Lower lobe of right lung (tissue), 2 donors: ENCODE measurements at regions not wholly inside any gene's neighbourhood (a gene's known extent, or its start where the extent isn't known, plus 50 kb on each side); places are given as distances from the start of the nearest gene placed in this dataset.

Source experiments
- ATAC-seq, 2 donors: fragments of 200-7000 bp; cut with Tn5 transposase; one replicate each; pipeline ENCODE4 v1.9.1; 2020 to 2022; ENCODE audit warnings: mild to moderate bottlenecking in 2 of 2, moderate library complexity in 2 of 2
- DNase-seq: peaks from one replicate; pipeline ENCODE4 v3.0.0-alpha.2; 2020
- H3K27ac ChIP-seq: fragments of 200-600 bp; one replicate; pipeline ENCODE4 v1.8.0; 2022
- H3K27me3 ChIP-seq: fragments of 200-600 bp; one replicate; pipeline ENCODE4 v1.8.0; 2022; ENCODE audit warnings: low read depth
- H3K36me3 ChIP-seq: fragments of 200-600 bp; one replicate; pipeline ENCODE4 v1.8.0; 2022; ENCODE audit warnings: mild to moderate bottlenecking
- H3K4me1 ChIP-seq: fragments of 200-600 bp; one replicate; pipeline ENCODE4 v1.8.0; 2022
- H3K4me3 ChIP-seq: fragments of 200-600 bp; one replicate; pipeline ENCODE4 v1.8.0; 2022; ENCODE audit warnings: mild to moderate bottlenecking
- H3K9me3 ChIP-seq: fragments of 200-600 bp; one replicate; pipeline ENCODE4 v1.8.0; 2022
- intact Hi-C: fragments of 100-400 bp; cut with DNase I; formaldehyde crosslinking; loops from one replicate; pipeline ENCODE4 v1.11.0; 2022
- TF ChIP-seq, protein P1 (sequence below): fragments of 200-600 bp; IDR thresholded peaks from one replicate; pipeline ENCODE4 v1.8.0; 2022; ENCODE audit warnings: antibody characterized with exemption, mild to moderate bottlenecking
- donor health status: DM: no; HTN: yes; CAD: no; lungs with severe emphysema.

DNA sequence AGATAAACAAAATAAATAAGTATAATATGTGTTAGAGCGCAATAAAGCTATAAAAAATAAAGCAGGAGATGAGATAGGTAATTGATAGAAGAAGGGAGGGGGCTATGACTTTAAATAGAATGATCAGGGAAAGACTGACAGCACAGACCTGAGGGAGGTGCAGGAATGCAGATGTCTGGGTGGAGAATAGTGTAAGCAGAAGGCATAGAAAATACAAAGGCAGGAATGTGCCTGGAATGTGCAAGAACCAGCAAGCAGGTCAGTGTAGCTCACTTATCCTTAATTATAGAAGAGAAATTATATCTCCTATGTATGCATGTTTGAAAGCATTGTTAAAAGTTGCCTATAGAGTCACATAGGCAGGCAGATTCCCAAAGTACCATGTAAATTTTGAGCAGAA, 239.4 kb upstream of the SOX14 start:
- Histone ChIP-seq H3K27me3 (no peaks in the 10 kb centered on the region), H3K27ac (no peak overlapping the region), H3K36me3 (no peaks in the 10 kb centered on the region), H3K4me3 (no peak overlapping the region), H3K9me3 (no peaks in the 10 kb centered on the region), H3K4me1 (no peaks in the 10 kb centered on the region)
- no peak for DNase-seq
- ATAC-seq = no peak
- TF ChIP-seq, protein P1, sequence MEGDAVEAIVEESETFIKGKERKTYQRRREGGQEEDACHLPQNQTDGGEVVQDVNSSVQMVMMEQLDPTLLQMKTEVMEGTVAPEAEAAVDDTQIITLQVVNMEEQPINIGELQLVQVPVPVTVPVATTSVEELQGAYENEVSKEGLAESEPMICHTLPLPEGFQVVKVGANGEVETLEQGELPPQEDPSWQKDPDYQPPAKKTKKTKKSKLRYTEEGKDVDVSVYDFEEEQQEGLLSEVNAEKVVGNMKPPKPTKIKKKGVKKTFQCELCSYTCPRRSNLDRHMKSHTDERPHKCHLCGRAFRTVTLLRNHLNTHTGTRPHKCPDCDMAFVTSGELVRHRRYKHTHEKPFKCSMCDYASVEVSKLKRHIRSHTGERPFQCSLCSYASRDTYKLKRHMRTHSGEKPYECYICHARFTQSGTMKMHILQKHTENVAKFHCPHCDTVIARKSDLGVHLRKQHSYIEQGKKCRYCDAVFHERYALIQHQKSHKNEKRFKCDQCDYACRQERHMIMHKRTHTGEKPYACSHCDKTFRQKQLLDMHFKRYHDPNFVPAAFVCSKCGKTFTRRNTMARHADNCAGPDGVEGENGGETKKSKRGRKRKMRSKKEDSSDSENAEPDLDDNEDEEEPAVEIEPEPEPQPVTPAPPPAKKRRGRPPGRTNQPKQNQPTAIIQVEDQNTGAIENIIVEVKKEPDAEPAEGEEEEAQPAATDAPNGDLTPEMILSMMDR = no peak
- intact Hi-C loops = no loop called here

DNA sequence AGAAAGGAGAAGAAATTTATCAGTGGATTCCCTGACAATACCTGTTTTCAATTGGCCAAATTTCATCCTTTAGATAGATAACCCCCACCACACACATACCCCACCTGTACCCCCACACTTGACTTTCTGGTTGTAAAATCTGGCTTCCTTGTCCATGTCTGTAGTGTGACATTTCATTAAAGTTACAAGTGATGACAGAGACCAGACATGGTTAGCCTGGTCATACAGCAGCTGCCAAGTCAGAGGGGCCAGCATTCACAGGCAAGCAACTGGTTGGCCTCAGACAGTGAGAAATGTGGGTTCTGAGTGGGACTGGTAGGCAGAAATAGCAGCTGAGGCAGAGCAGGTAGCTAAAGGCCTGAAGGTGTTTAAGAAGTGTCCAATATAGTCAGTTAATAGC, 238.6 kb upstream of the SOX14 start:
- TF ChIP-seq, protein P1 = no peak
- Histone ChIP-seq H3K9me3 (no peaks in the 10 kb centered on the region), H3K36me3 (no peaks in the 10 kb centered on the region), H3K4me3 (no peak overlapping the region), H3K4me1 (no peaks in the 10 kb centered on the region), H3K27me3 (no peaks in the 10 kb centered on the region), H3K27ac (no peak overlapping the region)
- no peak for ATAC-seq
- intact Hi-C loops = no loop called here
- no peak for DNase-seq

DNA sequence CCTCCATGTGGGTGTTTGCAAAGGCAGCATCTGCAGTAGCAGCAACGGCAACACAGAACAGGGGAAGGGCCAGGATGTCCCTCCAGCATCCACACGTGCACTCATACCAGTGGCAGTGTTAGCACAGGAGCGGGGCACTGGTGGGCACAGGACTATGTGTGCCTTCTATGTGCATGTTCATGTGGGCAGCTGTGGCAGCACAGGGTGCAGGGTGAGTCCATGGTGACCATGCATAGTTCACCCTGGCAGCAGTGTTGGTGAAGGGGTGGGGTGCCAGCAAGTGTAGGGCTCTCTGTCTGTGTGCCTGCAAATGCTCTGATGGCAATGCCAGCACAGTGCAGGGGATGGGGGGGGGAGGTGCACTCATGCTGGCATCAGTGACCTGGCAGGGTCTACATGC, 222.1 kb upstream of the SOX14 start:
- Histone ChIP-seq H3K9me3 (no peaks in the 10 kb centered on the region), H3K4me1 (no peaks in the 10 kb centered on the region), H3K27ac (no peak overlapping the region), H3K4me3 (no peak overlapping the region), H3K36me3 (no peaks in the 10 kb centered on the region), H3K27me3 (no peaks in the 10 kb centered on the region)
- no peak for ATAC-seq
- no peak for DNase-seq
- intact Hi-C loops = no loop called here
- TF ChIP-seq, protein P1 = no peak

DNA sequence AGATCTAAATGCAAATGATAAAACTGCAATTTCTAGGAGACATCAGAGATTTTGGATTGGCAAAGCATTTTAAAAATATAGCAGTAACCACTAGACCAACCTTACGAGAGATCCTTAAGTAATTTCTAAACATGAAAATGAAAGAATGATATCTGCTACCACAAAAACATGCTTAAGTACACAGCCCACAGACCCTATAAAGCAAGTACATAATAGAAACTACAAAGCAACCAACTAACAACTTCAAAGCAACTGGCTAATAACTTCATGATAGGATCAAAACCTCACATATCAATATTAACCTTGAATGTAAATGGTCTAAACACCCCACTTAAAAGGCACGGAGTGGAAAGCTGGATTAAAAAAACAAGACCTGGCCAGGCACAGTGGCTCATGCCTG, 209.9 kb upstream of the SOX14 start:
- Histone ChIP-seq H3K4me3 (no peak overlapping the region), H3K27ac (no peak overlapping the region), H3K9me3 (no peaks in the 10 kb centered on the region), H3K27me3 (no peaks in the 10 kb centered on the region), H3K36me3 (no peaks in the 10 kb centered on the region), H3K4me1 (no peaks in the 10 kb centered on the region)
- no peak for ATAC-seq
- TF ChIP-seq, protein P1 = no peak
- intact Hi-C loops = no loop called here
- DNase-seq = no peak

DNA sequence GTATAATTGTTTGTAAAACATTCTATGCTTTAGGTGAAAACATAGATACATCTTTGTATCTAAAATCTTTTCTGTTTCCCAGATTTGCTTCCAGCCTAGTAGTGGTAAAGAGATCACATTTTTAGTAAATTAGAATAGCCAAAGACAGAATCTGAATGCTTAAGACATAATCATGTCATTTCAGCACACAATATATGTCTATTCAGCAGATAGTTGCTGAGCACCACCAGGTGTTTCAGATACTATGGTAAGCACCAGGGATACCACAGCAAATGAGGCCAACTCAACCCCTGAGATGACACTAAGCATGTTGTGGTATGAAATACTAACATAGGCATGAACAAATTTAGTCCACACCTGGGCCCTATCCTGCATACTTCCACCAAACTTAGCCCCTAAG, 195.2 kb upstream of the SOX14 start:
- no peaks in the 10 kb centered on the region for H3K4me1 ChIP-seq
- no peaks in the 10 kb centered on the region for H3K9me3 ChIP-seq
- H3K4me3 ChIP-seq = no peak overlapping the region
- TF ChIP-seq, protein P1 = no peak
- H3K36me3 ChIP-seq = no peaks in the 10 kb centered on the region
- intact Hi-C loops = no loop called here
- DNase-seq (no peak), ATAC-seq (no peak)
- H3K27me3 ChIP-seq = no peaks in the 10 kb centered on the region
- no peak overlapping the region for H3K27ac ChIP-seq

DNA sequence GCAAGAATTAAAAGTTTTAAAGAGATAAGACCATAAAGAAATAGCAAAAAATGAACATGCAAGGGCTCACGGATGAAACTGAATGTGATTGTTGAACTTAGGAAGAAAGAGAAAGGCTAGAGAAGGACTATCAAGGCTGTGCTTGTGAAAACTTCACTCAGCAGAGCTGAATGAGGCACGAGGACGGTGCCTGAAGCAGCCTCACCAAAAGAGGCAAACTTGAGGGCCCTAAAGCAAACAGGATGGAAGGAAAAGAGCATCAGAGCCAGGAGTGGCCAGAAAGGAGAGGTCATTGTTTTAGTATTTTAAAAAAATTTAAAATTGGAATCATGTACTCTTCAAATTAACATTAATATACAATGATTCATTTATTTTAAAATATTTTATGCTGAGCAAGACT, 191.2 kb upstream of the SOX14 start:
- Histone ChIP-seq H3K27ac (no peak overlapping the region), H3K4me1 (no peaks in the 10 kb centered on the region), H3K4me3 (no peak overlapping the region), H3K9me3 (no peaks in the 10 kb centered on the region), H3K27me3 (no peaks in the 10 kb centered on the region), H3K36me3 (no peaks in the 10 kb centered on the region)
- TF ChIP-seq, protein P1 = no peak
- DNase-seq = no peak
- intact Hi-C loops = no loop called here
- no peak for ATAC-seq
